GM19035 (cell line): ENCODE measurements at regions not wholly inside any gene's neighbourhood (a gene's known extent, or its start where the extent isn't known, plus 50 kb on each side); places are given as distances from the start of the nearest gene placed in this dataset.
"Not testable (repeated sequence)": the region's sequence is repeated elsewhere in the genome, so short reads cannot be mapped to it uniquely, and the experiment has no call there.

Experiments
- ATAC-seq: cut with Tn5 transposase; IDR thresholded peaks from one replicate; pipeline ENCODE4 v1.9.1; 2021; ENCODE audit not compliant: unreplicated experiment

DNA sequence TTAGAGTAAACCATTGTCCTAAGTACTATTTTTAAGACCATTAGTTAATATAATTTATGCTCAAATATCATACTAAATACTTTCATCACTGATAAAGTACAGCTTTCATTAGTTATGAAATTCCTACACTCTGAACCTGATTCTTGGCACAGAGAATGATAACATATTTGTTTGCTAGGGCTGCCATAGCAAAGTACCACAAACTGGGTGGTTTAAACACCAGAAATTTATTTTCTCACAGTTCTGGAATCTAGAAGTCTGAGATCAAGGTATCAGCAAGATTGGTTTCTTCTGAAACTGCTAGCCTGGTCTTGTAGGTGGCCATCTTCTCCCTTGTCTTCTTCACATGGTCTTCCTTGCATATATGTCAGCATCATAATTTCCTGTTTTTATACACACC is 608.4 kb downstream of the TLE1 start:
- no peak for ATAC-seq

DNA sequence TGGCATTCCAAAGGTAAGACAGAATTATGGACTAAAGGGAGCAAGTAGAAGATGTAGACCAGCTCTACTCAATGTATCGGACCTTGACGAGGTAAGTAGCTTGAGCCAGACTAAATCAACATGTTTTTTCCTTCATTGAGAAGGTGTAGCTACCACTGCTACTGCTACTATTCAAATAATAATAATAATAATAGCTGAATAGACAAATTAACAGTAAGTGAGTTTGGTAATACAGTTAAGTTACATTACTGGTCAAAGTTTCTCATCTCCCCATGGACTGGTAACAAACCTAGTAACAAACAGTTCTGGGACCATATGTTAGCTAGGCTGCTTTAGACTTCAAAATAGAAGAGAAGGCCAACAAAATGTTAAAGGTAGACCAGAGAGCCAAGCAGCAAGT is 609.2 kb downstream of the TLE1 start:
- no peak for ATAC-seq

DNA sequence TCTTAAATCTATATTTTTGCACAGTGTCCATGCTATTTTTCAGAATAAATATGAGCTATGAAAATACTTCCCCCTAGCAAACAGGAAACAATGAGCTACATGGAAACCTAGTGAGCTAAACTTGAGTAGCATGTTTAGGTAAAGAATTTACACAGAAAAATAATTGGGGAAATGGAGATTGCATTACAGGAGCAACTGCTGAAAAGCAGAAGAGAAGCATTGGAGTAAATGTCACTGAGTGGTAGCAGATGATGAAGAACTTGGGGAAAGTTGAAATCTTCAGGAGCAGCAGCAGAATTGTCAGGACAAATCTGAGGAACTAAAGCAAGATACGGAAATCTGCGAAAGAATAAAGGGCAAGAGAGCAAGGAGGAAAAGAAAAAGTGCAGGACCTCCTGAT is 610.3 kb downstream of the TLE1 start:
- ATAC-seq: no peak

DNA sequence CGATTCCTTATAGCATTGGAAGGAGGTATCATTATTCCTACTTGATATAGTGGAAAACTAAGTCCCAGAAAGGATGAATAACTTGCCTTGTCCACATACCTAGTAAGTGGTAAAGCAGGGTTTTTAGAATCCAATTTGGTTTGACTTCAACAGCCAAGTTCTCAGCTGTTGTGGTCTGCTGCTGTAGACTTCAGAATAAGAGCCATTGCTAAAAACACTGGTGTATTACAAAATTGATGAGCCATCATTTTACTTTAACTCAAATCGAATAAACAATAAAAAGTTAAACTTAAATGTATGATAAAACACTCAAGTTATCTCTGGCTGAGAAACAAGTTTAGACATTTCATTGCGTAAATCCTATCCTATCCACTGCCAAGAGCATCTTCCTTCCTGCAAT is 610.8 kb downstream of the TLE1 start:
- no peak for ATAC-seq

DNA sequence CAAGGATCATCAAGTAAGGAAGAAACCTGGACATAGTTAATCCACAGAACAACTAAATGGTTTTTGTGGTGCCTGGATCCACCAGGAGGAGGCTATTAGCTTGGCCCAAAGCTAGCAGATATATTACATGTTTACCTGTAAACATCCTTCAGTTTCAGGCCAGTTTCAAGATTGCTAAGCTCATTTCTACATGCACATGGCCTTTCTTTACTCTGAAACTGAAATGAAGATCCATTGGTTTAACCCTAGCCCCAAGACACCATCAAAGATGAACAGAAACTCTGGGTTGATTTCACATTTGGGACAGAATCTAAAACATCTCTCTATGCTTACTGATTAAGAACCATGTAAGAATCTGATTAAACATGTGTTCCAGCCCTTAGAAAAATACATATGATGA is 611.8 kb downstream of the TLE1 start:
- ATAC-seq: peak; percentile 81

DNA sequence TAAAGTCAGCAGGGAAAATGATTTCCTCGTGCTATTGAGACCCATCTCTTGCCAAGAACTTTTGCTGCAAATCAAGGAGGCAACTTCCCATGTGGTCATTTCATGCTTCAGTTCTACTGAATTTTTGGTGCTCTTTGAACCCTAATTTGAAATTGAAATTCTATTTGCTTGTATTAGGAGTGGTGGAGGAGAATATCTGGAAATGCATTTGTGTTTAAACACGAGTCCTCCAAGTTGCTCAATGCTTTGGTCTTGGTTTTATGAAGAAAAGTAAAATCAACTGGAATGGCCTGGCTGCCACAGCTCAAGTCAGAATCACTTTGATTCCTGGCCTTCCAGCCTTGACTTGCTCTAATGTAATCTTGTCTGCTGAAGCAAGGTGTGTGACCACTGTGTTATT is 613.2 kb downstream of the TLE1 start:
- no peak for ATAC-seq

DNA sequence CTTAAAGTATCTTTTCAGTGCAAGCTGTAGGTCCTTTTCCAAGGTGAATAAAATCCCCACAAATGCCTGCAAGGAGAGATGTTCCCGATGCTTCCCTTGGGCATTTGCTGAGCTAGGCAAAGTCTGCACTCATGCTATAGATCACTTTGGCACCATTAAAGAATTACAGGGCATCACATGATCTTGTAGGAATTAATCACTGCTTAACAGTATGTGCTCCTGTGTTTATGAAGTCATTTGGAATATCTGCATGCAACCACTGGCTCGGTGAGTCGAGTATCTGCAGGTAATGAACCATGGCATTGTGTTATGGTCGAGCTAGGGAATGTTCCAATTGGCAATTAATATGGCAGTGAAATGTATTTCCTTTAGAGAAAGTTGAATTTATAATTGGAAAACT is 615.1 kb downstream of the TLE1 start:
- no peak for ATAC-seq

DNA sequence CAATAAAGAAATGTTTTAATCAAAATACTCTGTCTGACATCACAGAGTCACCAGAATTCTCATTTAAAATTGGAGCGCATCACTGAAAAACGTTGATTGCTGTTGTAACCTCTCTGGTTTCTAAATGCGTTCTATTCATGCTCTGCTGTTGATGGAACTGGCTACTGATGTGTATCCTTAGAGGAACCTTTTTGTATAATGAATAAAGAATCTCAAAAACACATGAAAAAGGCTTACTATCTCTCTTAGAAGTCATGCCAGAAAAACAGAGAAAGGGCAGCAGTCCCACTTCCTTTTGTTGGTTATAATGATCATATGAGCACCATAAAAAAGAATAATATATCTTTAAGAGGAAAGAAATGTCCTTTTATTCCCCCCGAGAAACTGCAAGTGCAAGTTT is 615.5 kb downstream of the TLE1 start:
- ATAC-seq: no peak

DNA sequence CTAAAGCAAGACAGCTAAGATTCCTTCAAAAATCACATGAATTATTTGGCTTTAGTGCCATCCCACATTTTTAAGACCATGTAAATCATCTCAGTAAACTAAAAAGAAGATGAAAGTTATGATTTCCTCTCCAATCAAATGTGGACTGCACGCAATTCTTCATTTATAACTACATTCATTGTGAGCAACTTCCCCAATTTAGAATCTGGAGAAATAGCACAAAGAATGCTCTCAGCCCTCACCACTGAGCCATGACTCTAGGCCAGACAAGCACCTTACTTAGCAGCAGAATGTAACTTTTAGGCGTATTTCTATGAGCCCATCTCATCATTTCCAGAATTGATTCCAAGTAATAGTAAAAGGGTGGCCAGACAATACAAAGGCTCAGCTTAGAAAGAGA is 616.6 kb downstream of the TLE1 start:
- no peak for ATAC-seq

DNA sequence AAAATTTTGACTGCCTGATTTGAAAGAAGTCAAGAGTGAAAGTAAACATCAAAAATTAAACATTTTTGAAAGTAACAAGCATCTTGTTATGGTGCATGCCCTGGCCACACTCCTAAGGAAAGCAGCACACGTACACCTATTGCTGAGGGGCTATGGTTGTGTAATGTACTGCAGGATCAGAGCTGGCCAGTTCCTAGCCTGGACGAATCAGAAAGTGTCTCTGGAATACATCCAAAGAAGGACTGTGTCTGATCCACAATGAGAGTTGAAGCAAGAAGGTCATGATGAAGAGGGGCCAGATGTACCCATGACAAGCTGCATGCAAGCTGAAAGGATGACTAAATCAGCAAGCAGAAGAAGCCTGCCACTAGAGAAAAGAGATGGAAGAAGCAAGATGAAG is 618.2 kb downstream of the TLE1 start:
- no peak for ATAC-seq

DNA sequence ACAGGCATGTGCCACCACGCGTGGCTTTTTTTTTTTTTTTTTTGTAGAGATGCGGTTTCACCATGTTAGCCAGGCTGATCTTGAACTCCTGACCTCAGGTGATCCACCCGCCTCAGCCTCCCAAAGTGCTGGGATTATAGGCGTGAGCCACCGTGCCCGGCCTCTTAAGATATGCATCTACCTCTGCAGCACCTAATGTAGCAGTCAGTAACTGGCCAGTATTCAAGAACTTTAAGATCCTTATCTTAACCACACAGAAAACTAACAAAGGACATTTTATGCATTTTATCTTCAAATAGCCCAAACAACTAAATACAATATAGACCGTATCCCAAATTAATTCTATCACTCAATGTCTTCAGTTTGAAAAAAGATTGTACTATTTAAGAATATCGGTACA is 618.7 kb downstream of the TLE1 start:
- ATAC-seq: no peak

DNA sequence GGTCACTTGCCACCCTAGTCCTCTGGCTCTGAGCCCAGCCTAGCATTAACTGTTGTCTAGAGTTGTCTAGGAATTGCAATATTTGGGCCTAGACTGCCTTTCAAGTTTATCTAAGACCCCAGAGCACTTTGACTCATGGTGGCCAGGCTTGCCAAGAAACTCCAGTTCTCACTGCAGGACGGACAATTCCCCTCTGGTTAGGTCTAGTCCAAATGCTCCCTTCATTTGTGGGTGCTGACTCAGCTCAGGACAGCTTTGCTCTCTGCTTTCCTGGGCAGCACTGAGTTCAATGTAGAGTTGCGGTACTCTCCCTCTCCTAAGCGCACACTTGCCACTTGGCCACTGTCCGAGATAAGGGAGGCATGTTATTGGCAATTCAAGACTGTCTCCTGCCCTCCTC is 619.4 kb downstream of the TLE1 start:
- no peak for ATAC-seq

DNA sequence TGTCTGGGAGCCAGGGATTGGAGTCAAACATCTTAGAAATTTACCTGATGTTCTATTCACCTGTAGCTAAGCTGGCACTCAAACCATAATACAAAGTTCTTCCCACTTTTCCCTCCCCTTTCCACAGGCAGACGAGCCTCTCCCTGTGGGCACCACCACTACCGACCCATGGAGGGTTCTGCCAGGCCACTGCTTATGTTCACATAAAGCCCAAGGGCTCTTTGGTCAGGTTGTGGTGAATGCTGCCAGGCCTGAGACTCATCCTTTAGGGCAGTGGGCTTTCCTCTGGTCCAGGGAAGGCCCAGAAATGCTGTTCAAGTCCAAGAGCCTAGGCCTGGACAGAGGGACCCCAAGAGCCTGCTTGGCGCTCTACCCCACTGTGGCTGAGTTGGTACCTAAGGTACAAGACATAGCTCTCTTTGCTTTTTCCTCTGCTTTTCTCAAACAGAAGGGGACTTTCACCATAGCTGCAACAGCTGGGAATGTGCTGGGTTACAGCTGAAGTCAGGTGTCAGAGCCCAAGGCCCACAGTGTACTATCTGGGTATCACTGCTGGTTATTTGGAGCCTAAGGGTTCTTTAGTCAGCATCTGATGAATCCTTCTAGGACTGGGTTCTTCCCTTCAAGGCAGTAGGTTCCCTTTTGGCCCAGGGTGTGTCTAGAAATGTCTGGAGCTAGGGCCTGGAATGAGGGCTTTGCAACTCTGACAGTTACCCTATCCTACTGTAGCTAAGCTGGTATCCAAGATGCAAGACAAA is 620.1 kb downstream of the TLE1 start:
- ATAC-seq: no peak

DNA sequence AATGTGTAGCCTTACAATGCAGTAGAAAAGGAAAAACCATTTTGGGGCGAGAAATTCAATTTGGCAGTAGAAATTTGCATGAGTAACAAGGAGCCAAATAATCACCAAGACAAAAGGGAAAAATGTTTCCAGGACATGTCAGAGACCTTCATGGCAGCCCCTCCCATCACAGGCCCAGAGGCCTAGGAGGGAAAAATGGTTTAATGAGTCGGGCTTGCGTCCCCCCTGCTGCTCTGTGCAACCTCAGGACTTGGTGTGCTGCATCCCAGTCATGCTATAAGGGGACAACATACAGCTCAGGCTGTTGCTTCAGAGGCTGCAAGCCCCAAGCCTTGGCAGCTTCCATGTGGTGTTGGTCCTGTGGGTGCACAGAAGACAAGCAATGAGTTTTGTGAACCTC is 626.4 kb downstream of the TLE1 start:
- not testable (repeated sequence) for ATAC-seq

DNA sequence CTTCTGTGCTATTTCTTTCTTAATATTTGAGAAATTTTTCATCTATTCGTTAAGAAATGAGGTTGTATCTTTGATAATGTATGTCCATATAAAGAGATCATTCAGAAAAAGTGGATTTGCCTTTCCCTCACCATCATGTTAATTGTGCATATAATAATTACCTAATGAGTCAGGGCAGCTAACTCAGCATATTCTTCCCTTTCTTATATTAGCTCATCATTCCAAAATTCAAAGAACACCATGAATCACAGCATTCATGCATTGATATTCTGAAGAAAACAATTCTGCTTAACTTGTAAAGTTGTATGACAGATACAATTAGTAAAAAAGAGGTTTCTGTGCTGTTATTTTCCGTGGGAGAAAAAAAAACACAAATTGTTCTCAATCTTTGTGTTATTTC is 630.6 kb downstream of the TLE1 start:
- no peak for ATAC-seq

DNA sequence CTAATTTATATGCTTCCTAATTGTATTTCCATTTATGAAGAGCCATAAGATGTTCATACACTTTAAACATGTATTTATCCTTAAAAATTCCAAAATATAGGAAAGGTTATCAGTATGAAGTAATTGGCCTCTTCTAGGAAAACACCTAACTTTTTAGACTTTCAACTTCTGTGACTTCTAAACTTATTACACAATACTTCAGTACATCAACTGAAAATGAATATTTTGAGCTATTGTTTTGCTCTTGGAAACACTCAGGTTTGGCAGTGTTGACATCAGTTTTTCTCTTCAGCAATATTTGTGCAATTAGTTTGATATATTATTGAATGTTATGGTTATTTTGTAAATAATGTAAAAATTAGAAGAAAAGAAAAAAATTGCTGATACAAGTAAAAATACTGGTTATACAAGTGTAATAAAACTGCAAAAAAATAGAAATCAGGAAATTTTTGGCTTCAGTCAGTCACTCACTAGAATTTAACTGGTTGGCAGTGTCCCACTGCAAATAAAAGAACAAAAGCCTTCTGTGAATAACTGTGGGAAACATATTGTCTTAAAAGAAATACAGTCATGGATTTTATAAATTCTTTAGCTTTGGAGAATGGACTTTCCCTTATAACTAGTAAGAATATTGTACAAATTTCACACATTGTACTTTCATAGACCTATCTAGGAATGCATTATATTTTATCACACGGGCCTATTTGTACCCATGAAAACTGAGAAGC is 635.9 kb downstream of the TLE1 start:
- no peak for ATAC-seq

DNA sequence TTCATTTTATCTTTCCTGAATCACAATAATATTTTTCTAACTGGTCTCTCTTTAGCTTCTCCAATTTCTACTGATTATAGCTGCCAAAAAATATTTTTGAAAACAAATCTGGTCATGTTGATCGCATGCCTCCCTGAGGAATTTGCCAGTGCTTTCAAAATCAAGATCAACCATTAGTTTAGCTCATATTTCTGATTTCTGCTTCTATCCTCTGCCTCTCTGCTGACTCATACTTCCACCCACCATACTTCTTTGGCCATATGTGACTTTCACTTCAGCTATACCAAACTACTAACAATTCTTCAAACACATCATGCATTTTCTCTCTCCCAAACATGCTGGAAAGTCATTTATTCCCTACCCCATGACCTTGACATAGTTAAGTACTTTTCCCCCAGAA is 636.5 kb downstream of the TLE1 start:
- ATAC-seq: no peak

DNA sequence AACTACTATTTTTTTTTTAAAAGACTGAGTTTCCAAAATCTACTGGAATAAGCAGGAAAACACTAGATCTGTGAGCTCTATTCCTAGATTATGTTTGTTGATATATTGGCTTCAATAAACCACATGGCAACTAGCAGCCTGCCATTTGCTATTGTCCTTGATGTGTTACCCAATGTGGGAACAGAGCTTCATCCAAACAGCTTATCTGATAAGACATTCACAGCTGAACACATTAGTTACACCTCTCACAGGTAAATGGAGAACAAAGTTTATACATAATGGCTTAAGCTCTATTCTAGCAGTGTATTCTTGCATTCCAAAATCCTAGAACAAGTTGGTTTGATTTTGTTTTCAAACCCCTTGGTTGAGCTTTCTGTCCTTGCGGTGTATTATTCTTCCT is 642.1 kb downstream of the TLE1 start:
- ATAC-seq: no peak

DNA sequence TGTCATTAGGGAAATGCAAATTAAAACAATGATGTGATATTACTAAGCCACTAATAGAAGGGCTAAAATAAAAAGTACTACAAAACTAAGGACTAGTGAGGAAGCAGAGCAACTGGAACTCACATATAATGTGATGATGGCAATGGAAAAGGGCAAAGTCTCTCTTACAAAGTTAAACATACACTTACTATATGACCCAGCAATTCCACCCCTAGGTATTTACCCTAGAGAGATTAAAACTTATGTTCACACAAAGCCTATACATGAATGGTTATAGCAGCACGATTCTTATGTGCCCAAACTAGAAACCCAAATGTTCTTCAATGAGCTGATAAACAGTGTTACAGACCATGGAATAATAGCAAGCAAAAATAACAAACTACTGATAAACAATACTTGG is 643.7 kb downstream of the TLE1 start:
- no peak for ATAC-seq

DNA sequence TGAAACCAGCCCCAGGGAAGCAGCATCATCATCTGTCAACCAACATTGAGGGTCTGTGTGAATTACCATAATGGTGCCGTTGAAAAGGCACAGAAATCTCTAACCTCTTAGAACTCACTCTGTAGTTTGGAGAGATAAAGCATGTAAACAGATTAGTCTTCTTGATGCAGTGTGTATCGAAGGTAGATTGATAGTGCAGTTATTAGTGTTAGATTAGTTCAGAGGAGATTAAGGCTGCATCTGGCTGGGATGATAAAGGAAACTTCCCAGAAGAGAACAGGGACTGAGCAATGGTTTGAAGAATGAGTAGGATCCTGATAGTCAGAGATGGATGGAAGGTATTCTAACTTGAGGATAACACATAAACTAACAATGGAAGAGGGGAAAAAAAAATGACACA is 651.5 kb downstream of the TLE1 start:
- no peak for ATAC-seq

DNA sequence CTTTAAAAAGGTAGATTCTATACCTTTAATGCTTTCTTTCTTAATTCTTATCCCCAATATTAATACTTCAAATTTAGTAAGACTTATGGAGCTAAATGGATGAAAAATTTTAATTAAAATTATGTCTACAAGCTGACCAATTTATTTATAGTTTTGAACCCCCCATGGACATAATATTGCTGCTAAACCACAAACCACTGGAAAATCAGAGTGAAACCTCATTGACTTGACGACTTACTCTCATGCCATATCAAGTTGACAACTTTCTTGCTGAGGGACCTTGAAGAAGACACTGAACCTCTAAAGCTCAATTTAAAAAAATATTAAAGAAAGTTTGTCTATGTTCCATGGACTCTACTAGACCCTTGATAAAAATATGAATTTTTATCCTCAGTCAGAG is 653.7 kb downstream of the TLE1 start:
- no peak for ATAC-seq

DNA sequence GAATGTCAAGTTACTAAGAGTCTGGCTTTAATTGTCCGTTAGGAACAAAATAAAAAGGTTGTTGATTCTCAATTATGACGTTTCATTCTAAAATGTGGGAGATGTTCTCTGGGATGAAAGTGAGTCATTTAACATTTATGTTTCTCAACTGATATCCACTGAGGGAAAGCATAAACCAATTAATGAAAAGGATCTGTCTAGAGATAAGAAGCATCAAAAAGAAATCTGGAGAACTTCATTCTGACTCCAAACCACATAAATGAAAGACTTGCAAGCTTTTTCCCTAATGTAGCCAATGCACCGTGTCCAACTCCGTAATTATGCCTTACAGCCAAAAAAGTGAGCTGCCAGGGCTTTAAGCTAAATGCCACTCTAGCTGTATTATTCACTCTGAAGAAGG is 654.2 kb downstream of the TLE1 start:
- ATAC-seq: no peak

DNA sequence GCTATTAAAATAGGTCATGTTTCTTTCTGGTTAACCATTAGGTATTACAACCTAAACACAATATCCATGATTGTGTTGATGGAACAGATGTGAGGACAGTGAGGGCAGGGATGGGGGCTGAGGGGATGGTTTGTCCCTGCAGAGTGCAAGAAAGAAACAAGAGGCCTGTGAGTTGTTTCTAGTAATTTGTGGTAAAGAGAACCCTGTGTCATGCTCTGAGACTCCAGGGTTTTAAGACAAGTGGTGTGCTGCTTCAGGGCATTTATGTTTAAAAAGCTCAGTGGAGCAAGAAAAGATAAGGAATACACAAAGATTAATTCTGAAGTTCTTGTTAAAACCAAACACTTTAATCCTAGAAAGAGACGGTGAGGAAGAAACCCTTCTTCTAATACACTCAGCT is 656.5 kb downstream of the TLE1 start:
- ATAC-seq: no peak
